ENCODE measurements at regions not wholly inside any gene's neighbourhood (a gene's known extent, or its start where the extent isn't known, plus 50 kb on each side); places are given as distances from the start of the nearest gene placed in this dataset.

DNA sequence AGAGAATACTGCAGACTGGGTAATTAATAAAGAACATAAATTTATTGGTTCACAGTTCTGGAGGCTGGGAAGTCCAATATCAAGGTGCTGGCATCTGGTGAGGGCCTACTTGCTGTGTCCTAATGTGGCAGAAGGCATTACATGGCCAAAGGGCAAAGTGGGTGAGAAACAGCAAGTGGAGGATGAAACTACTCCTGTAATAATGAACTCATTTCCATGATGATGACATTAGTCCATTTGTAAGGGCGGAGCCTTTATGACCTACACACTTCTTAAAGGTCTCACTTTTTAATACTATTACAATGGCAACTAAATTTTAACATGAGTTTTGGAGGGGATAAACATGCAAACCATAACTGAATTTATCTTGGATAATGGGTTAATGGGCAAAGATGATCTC, 139.6 kb upstream of the SGO1 start:
- Histone ChIP-seq H3K27ac (ENCODE audit: insufficient read depth, low read length, poor library complexity, severe bottlenecking) (no peak overlapping the region), H3K4me1 (ENCODE audit: control insufficient read depth, insufficient read depth, low read length, poor library complexity, severe bottlenecking) (no peaks in the 10 kb centered on the region), H3K27me3 (replicated peaks; ENCODE audit: control insufficient read depth, insufficient read depth, low read length, poor library complexity, severe bottlenecking) (no peaks in the 10 kb centered on the region), H3K9me3 (ENCODE audit: control insufficient read depth, low read length) (no peaks in the 10 kb centered on the region), H3K4me3 (ENCODE audit: insufficient read depth, low read depth, low read length, poor library complexity, severe bottlenecking) (no peak overlapping the region), H3K36me3 (ENCODE audit: control insufficient read depth, insufficient read depth, low read length) (no peaks in the 10 kb centered on the region)
- DNase-seq: no peak

DNA sequence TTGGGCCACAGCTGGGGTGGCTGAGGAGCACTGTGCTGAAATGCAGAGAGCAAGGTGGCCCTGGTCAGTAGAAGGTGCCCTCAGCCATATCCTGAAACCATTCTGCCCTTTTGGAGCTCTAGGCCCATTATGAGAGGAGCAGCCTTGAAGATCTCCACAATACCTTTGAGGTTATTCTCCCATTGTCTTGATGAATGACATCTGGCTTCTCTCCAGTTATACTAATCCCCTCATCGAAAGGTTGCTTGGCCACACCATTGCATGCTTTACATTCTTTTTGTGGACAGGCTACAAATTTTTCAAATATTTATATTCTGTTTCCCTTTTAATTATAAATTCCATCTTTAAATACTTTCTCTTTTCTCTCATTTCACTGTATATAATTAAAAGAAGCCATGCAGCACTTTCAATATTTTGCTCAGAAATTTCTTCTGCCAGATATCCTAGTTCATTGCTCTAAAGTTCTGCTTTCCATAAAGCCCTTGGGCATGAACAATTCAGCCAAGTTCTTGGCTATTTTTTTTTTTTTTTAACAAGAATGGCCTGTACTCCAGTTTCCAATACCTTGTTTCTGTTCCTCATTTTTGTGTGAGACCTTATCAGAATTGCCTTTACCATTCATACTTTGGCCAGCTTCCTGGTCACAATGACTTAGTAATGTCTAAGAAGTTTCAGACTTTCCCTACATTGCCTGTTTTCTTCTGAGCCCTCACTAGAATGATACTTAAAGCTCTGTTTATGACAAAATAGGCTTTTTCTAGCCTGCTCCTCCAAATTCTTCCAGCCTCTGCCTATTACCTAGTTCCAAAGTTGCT, 138.9 kb upstream of the SGO1 start:
- no peak for DNase-seq
- no peak overlapping the region for H3K4me3 ChIP-seq (ENCODE audit: insufficient read depth, low read depth, low read length, poor library complexity, severe bottlenecking)
- H3K9me3 ChIP-seq (ENCODE audit: control insufficient read depth, low read length): no peaks in the 10 kb centered on the region
- H3K27me3 ChIP-seq (replicated peaks; ENCODE audit: control insufficient read depth, insufficient read depth, low read length, poor library complexity, severe bottlenecking): no peaks in the 10 kb centered on the region
- no peaks in the 10 kb centered on the region for H3K36me3 ChIP-seq (ENCODE audit: control insufficient read depth, insufficient read depth, low read length)
- H3K27ac ChIP-seq (ENCODE audit: insufficient read depth, low read length, poor library complexity, severe bottlenecking): no peak overlapping the region
- no peaks in the 10 kb centered on the region for H3K4me1 ChIP-seq (ENCODE audit: control insufficient read depth, insufficient read depth, low read length, poor library complexity, severe bottlenecking)

DNA sequence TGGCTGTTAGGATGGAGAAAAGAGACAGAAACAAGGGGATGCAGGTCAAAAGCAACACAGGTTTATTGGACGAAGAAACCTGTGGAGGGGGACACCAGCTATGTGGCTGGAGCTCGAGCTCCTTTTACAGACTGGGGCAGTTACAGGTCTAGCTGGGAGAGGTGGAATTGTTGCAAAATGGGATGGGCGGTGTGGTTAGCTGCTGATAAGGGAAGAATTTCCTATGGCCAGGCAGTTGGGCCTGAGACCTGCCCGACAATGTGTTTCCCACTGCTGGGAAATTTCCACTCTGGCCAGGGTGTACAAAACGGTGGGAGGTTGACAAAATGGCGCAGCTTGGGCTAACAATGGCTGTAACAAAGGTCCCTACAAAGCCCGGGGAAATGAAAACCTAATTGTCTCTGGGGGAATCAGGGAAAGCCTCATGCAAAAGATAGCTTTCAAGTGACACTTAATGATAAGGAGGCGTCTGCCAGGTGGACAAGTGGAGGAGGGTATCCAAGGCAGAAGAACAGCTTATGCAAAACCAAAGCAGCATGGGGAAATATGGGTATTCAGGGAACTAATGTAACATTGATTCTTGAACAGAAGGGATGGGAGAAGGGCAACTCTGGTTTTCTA, 137.4 kb upstream of the SGO1 start:
- Histone ChIP-seq H3K9me3 (ENCODE audit: control insufficient read depth, low read length) (no peaks in the 10 kb centered on the region), H3K27ac (ENCODE audit: insufficient read depth, low read length, poor library complexity, severe bottlenecking) (no peak overlapping the region), H3K27me3 (replicated peaks; ENCODE audit: control insufficient read depth, insufficient read depth, low read length, poor library complexity, severe bottlenecking) (no peaks in the 10 kb centered on the region), H3K4me1 (ENCODE audit: control insufficient read depth, insufficient read depth, low read length, poor library complexity, severe bottlenecking) (no peaks in the 10 kb centered on the region), H3K36me3 (ENCODE audit: control insufficient read depth, insufficient read depth, low read length) (no peaks in the 10 kb centered on the region), H3K4me3 (ENCODE audit: insufficient read depth, low read depth, low read length, poor library complexity, severe bottlenecking) (no peak overlapping the region)
- DNase-seq: no peak

DNA sequence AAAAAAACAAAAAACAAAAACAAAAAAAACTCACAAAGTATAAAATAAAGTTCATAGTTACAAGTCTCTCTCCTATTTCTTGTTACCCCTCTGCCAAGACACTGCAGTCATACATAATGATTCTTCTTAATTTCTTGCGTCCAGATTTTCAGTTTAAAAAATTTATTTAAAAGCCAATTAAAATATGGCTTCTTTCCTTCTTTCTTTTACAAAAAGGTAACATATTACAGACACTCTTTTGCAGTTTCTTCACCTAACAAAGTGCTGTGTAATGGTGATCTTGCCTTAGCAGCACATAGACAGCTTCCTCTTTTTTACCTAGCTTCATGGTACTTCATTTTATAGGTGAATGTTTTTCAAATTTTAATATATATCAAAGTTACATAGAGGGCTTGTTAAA, 136.1 kb upstream of the SGO1 start:
- H3K4me1 ChIP-seq (ENCODE audit: control insufficient read depth, insufficient read depth, low read length, poor library complexity, severe bottlenecking): no peaks in the 10 kb centered on the region
- no peaks in the 10 kb centered on the region for H3K9me3 ChIP-seq (ENCODE audit: control insufficient read depth, low read length)
- H3K4me3 ChIP-seq (ENCODE audit: insufficient read depth, low read depth, low read length, poor library complexity, severe bottlenecking): no peak overlapping the region
- DNase-seq: no peak
- no peaks in the 10 kb centered on the region for H3K36me3 ChIP-seq (ENCODE audit: control insufficient read depth, insufficient read depth, low read length)
- H3K27me3 ChIP-seq (replicated peaks; ENCODE audit: control insufficient read depth, insufficient read depth, low read length, poor library complexity, severe bottlenecking): no peaks in the 10 kb centered on the region
- H3K27ac ChIP-seq (ENCODE audit: insufficient read depth, low read length, poor library complexity, severe bottlenecking): no peak overlapping the region

DNA sequence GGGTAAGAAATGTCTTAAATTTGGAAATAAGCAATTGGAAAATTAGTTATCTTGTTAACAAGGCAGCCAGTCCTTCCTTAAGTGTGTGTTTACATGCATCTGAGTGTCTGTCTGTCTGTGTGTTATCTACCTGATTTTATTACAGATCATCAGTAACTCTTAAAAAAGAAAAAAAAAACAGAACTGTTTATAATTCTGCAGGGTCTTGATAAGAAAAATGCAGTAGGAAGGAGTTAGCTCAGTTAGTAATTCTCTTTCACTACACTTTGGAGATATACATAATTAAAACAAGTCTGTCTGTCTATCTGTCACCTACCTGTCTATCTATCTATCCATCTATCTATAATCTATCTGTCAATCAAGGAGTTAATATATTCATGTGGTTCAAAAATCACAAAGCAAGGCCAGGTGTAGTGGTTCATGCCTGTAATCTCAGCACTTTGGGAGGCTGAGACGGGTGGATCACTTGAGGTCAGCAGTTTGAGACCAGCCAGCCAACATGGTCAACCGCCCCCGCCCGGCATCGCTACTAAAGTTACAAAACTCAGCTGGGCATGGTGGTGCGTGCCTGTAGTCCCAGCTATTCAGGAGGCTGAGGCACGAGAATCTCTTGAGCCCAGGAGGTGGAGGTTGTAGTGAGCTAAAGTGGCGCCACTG, 135.5 kb upstream of the SGO1 start:
- Histone ChIP-seq H3K36me3 (ENCODE audit: control insufficient read depth, insufficient read depth, low read length) (no peaks in the 10 kb centered on the region), H3K27ac (ENCODE audit: insufficient read depth, low read length, poor library complexity, severe bottlenecking) (no peak overlapping the region), H3K9me3 (ENCODE audit: control insufficient read depth, low read length) (no peaks in the 10 kb centered on the region), H3K4me3 (ENCODE audit: insufficient read depth, low read depth, low read length, poor library complexity, severe bottlenecking) (no peak overlapping the region), H3K4me1 (ENCODE audit: control insufficient read depth, insufficient read depth, low read length, poor library complexity, severe bottlenecking) (no peaks in the 10 kb centered on the region), H3K27me3 (replicated peaks; ENCODE audit: control insufficient read depth, insufficient read depth, low read length, poor library complexity, severe bottlenecking) (no peaks in the 10 kb centered on the region)
- DNase-seq: no peak

DNA sequence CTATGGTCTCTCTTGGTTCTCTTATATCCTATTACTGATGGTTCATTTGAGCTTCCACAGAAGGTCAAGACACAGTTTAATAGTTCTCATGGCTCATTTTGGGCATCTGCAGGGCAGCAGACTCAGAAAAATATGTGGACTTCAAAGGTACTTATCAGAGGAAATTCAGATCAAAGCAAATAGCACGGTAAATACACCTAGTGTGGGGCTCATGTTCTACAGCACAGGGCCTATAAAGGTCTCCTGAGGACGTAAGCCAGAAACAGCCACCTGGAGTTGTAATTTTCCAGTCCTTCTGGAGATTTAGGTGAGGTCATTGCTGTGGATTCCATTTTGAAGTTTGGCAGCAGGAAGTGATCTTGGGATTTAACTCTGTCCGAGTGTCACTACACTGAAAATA, 134.5 kb upstream of the SGO1 start:
- no peak overlapping the region for H3K4me3 ChIP-seq (ENCODE audit: insufficient read depth, low read depth, low read length, poor library complexity, severe bottlenecking)
- no peaks in the 10 kb centered on the region for H3K27me3 ChIP-seq (replicated peaks; ENCODE audit: control insufficient read depth, insufficient read depth, low read length, poor library complexity, severe bottlenecking)
- no peak for DNase-seq

DNA sequence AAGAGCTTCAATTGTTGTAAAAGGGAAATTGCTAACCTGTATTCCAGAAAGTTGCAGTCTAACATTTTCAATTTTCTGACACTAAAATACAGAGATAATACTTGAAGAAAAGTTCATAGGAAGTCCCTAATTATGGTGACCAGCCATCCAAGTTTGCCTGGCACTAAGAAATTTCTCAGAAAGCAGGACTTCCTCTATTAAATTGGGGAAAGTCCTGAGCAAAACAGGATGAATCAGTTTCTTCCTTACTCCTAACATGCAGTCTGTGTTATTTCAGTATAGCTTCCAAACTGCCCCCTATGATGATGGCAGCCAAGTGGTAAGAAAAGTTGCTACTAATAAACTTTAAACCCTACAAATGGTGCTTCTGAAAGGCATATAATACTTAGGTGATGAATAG, 133.5 kb upstream of the SGO1 start:
- Histone ChIP-seq H3K9me3 (ENCODE audit: control insufficient read depth, low read length) (no peaks in the 10 kb centered on the region), H3K4me3 (ENCODE audit: insufficient read depth, low read depth, low read length, poor library complexity, severe bottlenecking) (no peak overlapping the region), H3K27me3 (replicated peaks; ENCODE audit: control insufficient read depth, insufficient read depth, low read length, poor library complexity, severe bottlenecking) (no peaks in the 10 kb centered on the region), H3K36me3 (ENCODE audit: control insufficient read depth, insufficient read depth, low read length) (no peaks in the 10 kb centered on the region), H3K4me1 (ENCODE audit: control insufficient read depth, insufficient read depth, low read length, poor library complexity, severe bottlenecking) (no peaks in the 10 kb centered on the region), H3K27ac (ENCODE audit: insufficient read depth, low read length, poor library complexity, severe bottlenecking) (no peak overlapping the region)
- DNase-seq: no peak

More for the DNA sequence above, 134.5 kb upstream of the SGO1 start:
- no peaks in the 10 kb centered on the region for H3K4me1 ChIP-seq (ENCODE audit: control insufficient read depth, insufficient read depth, low read length, poor library complexity, severe bottlenecking)
- H3K27ac ChIP-seq (ENCODE audit: insufficient read depth, low read length, poor library complexity, severe bottlenecking): no peak overlapping the region
- no peaks in the 10 kb centered on the region for H3K36me3 ChIP-seq (ENCODE audit: control insufficient read depth, insufficient read depth, low read length)
- H3K9me3 ChIP-seq (ENCODE audit: control insufficient read depth, low read length): no peaks in the 10 kb centered on the region

DNA sequence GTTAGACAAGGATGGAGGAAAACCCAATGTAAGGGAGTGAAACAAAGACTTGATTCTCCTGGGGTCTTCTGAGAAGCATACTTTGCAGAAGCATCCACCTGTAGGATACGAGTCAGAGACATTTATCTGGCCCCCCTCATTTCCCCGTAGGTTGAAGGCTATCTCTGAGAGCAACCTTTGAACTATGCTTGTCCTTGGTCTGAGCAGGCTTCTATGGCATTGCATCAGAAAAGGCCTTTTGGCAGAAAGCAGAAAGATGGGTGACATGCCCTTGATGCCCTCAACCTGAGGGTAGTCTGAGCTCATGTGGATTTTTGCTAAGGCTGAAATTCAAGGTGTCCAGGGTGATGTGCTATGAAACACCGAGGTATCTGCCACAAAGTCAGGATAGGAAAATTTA, 131.6 kb upstream of the SGO1 start:
- no peaks in the 10 kb centered on the region for H3K9me3 ChIP-seq (ENCODE audit: control insufficient read depth, low read length)
- H3K27ac ChIP-seq (ENCODE audit: insufficient read depth, low read length, poor library complexity, severe bottlenecking): no peak overlapping the region
- no peaks in the 10 kb centered on the region for H3K4me1 ChIP-seq (ENCODE audit: control insufficient read depth, insufficient read depth, low read length, poor library complexity, severe bottlenecking)
- no peak overlapping the region for H3K4me3 ChIP-seq (ENCODE audit: insufficient read depth, low read depth, low read length, poor library complexity, severe bottlenecking)
- no peaks in the 10 kb centered on the region for H3K36me3 ChIP-seq (ENCODE audit: control insufficient read depth, insufficient read depth, low read length)
- DNase-seq: no peak
- no peaks in the 10 kb centered on the region for H3K27me3 ChIP-seq (replicated peaks; ENCODE audit: control insufficient read depth, insufficient read depth, low read length, poor library complexity, severe bottlenecking)

DNA sequence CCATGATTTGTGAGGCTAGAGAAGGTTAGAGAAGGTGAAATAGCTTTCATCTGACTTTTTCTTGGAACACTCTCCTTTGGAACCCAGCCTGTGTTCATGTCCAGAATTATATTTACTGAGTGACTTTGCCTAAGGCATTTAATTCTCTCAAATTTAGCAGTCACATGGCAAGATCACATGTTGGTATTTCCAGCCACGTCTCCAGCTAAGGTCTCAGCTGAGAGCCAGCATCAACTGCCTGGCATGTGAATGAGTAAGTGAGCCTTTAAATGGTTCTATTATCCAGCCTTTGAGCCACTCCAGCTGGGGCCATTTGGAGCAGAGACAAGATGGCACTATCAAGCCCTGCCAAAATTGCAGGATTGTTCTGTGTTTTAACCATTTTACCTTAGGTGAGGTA, 130.2 kb upstream of the SGO1 start:
- Histone ChIP-seq H3K4me3 (ENCODE audit: insufficient read depth, low read depth, low read length, poor library complexity, severe bottlenecking) (no peak overlapping the region), H3K36me3 (ENCODE audit: control insufficient read depth, insufficient read depth, low read length) (no peaks in the 10 kb centered on the region), H3K4me1 (ENCODE audit: control insufficient read depth, insufficient read depth, low read length, poor library complexity, severe bottlenecking) (no peaks in the 10 kb centered on the region), H3K9me3 (ENCODE audit: control insufficient read depth, low read length) (no peaks in the 10 kb centered on the region), H3K27ac (ENCODE audit: insufficient read depth, low read length, poor library complexity, severe bottlenecking) (no peak overlapping the region), H3K27me3 (replicated peaks; ENCODE audit: control insufficient read depth, insufficient read depth, low read length, poor library complexity, severe bottlenecking) (no peaks in the 10 kb centered on the region)
- no peak for DNase-seq

DNA sequence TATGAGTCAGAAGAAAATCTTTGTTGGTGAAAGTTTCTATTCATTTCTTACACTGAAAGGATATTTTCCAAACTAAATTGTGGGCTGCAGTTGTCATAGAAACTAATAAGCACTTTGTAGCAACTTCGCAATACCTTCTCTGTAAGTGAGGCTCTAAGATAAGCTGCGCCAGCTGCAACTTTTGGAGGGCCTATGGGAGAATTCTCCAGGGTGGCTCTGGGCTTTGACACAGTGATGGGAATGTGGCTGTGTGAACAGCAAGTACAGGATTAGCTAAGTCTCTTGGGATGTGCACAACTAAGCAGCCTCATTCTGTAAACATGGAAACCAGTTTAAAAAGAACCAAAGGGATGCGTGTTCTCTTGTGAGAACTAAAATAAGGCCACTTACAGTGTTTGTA, 124.6 kb upstream of the SGO1 start:
- Histone ChIP-seq H3K27me3 (replicated peaks; ENCODE audit: control insufficient read depth, insufficient read depth, low read length, poor library complexity, severe bottlenecking) (no peaks in the 10 kb centered on the region), H3K9me3 (ENCODE audit: control insufficient read depth, low read length) (no peaks in the 10 kb centered on the region), H3K27ac (ENCODE audit: insufficient read depth, low read length, poor library complexity, severe bottlenecking) (no peak overlapping the region), H3K36me3 (ENCODE audit: control insufficient read depth, insufficient read depth, low read length) (no peaks in the 10 kb centered on the region), H3K4me1 (ENCODE audit: control insufficient read depth, insufficient read depth, low read length, poor library complexity, severe bottlenecking) (no peaks in the 10 kb centered on the region), H3K4me3 (ENCODE audit: insufficient read depth, low read depth, low read length, poor library complexity, severe bottlenecking) (no peak overlapping the region)
- DNase-seq: no peak

All from effector memory CD4-positive, alpha-beta T cell (primary cell).